Dermis microvascular lymphatic vessel endothelial cell (primary cell): ENCODE measurements at regions not wholly inside any gene's neighbourhood (a gene's known extent, or its start where the extent isn't known, plus 50 kb on each side); places are given as distances from the start of the nearest gene placed in this dataset.
"Not testable (repeated sequence)": the region's sequence is repeated elsewhere in the genome, so short reads cannot be mapped to it uniquely, and the experiment has no call there.

Experiments
- DNase-seq, 2 donors: peaks; one replicate each; pipeline versions ENCODE4 v3.0.0 to v3.0.0-alpha.2; 2010; ENCODE audit warnings: low read depth in 2 of 2

- not testable (repeated sequence) for DNase-seq
Measured at GRCh38 chr13:109979676-109980075, 193.3 kb upstream of the IRS2 start.

DNA sequence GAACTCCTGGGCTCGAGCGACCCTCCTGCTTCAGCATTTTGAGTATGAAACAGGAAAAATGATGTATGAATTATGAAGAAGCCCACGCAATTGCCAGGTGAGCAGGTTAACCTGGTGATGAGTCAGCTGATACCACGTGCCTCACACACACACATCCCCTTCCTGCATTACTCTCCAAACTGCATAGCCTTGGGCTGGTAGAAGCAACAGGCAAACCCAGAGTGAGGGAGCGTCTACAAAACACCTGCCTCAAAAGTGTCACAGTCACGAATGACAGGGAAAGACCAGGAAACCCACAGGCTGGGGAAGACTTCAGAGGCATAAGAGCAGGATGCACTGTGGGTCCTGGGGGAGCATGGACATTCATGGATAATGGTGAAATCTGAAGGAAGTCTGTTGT lies 192.8 kb upstream of the IRS2 start:
- no peak for DNase-seq

DNA sequence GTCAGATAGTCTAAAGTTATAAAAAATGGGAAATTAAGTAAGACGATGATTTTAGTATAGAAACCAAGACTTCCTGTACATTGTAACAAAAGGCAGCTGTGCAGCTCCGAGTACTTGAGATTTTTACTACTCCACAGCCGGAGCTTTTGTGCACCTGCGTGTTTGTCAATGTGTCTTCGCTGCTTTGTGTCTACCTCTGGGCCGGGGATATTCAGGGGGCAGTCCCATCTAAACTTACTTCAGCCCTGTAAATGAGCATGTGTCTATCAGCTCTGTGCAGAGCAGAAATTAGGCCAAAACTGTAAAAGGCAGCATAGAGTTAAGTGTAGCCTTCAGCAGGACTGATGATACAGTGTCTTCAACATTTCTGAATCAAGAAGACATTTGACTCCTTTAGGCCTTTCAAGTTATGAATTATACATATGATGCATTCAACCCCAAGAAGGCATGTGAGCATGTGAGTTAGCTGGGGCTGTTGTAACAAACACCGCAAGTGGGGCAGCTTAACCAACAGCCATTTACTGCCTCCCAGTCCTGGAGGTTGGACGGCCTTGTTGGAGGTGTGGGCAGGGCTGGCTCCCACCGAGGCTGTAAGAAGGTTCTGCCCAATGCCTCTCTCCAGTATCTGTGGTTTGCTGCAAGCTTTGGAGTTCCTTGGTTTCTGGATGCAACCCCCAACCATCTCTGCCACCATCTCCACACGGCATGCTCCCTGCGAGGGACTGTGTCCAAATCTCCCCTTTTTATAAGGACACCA lies 191.0 kb upstream of the IRS2 start:
- DNase-seq = no peak

DNA sequence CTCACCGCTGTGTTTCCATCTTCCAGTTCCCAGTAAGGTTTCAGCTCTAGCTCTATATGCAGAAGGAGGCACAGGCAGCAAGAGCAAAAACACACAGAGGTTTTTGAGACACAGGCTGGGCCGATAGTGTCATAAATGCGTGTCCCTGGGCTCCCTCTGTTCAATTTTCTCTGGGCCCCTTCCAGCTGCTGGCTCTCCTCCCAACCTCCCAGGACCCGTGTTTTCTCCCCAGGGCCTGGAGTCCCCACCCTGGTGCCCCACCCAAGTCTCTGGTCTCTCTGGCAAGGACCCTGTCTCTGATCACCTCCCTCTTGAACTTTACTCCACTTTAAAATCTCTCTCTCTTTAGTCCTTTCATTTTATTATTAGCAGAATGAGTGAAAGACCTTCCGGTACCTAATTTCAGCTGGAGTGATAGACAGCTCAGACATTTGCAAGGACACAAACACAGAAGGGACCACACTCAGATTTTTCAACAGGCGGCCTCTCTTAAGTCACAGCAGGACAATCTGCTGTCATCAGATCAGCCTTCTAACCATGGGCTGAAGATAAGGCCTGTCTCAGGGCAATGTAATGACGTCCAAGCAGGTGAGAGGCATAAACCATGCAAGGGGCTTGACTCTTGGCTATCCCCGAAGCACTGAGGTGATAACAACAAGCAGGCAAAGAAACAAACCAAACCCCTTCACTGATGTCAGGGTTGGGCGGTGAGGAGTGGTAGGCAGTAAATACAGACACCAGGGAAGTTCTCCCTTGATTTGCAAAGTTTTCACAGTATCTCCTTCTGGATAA lies 190.0 kb upstream of the IRS2 start:
- DNase-seq = no peak

- DNase-seq = no peak
Measured at GRCh38 chr13:109974354-109974753, 188.0 kb upstream of the IRS2 start.

DNA sequence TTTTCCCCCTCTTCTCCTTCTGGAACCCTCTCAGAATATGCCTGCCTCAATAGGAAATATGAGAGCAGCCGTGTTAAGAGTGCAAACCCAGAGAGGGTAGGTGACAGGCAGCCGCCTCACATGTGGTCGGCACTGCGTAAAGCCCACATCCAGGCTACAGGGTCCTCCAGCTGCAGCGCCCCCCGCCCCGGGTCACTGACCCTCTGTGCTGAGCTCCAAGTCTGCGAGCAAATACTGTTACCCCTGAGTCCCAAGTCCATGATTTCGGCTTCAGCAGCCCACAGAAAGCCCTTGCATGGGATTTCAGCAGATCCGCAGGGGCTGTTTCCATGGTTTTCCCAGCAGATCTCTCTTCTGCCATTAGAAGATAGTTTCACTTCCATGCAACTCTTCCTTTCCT lies 186.9 kb upstream of the IRS2 start:
- DNase-seq = no peak

DNA sequence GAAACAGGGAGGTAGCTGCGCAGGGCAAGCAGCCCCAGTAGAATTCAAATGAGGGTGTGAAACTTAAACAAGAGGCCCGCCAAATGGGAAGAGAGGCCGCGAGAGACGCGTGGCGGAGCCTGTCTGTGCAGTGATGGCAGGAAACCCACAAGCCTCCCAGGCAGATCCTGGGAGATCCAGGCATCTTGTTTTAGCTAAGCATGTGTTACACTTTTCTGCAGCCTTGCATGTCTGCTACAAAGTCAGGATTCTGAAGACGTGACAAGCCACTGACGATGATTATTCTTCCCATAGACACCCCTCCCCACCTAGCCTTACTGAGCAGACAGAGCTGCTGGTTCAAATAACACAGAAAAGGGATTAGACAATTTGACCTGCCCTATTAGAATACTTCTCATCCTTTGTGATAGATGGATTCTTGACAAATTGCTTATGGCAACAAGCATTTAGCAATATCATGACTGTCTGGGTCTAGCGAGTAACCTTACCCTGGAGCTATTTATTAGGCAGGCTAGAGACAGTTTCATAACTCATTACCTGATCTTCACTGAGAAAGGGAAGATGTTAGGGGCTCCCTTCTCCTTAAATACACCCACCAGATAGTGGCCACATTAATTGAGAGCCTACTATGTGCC lies 185.2 kb upstream of the IRS2 start:
- DNase-seq = no peak

GRCh38 chr13:109971006-109971405 lies 184.6 kb upstream of the IRS2 start:
- DNase-seq = no peak

GRCh38 chr13:109968876-109969577 lies 182.6 kb upstream of the IRS2 start:
- DNase-seq = no peak

- no peak for DNase-seq
Measured at GRCh38 chr13:109963960-109964563, 177.7 kb upstream of the IRS2 start.

- DNase-seq = no peak
Measured at GRCh38 chr13:109963384-109963783, 177.0 kb upstream of the IRS2 start.

GRCh38 chr13:109959903-109960302 lies 173.5 kb upstream of the IRS2 start:
- DNase-seq = no peak

- no peak for DNase-seq
Measured at GRCh38 chr13:109957875-109958274, 171.5 kb upstream of the IRS2 start.

GRCh38 chr13:109955598-109955997 lies 169.2 kb upstream of the IRS2 start:
- DNase-seq = no peak

GRCh38 chr13:109954441-109954840 lies 168.1 kb upstream of the IRS2 start:
- no peak for DNase-seq

- DNase-seq = no peak
Measured at GRCh38 chr13:109951491-109951890, 165.1 kb upstream of the IRS2 start.

- DNase-seq = no peak
Measured at GRCh38 chr13:109949397-109949796, 163.0 kb upstream of the IRS2 start.

GRCh38 chr13:109947006-109947405 lies 160.6 kb upstream of the IRS2 start:
- DNase-seq = no peak

GRCh38 chr13:109945206-109945960 lies 159.0 kb upstream of the IRS2 start:
- DNase-seq = no peak

DNA sequence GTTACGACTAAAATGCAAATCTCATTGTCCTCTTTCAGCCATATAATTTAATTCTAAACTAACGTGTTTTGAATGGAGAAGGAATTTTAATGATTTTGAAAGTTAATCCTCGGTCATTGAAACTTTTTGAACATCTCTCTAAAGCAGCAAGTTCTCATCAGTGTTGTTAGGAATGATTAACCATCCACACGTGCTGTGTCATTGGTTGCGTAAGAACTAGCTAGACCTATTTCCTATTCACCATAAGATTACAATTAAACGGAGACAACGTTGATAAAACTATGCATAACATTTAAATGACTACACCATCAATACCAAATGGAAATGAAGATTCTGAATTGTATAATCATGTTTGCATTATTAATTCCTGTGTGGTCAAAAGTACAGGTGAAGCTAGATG lies 155.6 kb upstream of the IRS2 start:
- no peak for DNase-seq

DNA sequence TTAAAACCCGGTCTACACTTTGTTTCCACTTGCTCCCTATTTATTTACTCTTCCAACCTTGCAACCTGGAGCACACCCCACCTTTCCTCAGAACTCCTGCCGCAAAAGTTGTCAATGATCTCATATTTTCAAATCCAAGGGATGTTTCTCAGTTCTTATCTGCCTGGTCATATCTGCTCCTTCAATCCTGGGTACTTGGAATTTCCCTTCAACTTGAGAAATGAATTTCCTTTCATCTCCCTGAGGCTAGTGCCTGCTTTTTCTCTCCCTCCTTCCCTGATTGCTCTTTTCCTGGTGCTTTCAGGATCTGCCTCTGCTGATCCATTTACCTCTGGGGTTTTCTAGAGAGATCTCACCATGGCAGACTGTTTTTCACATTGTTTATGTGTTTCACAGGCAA lies 154.8 kb upstream of the IRS2 start:
- DNase-seq = no peak
